DOHH2 (cell line): ENCODE measurements at regions not wholly inside any gene's neighbourhood (a gene's known extent, or its start where the extent isn't known, plus 50 kb on each side); places are given as distances from the start of the nearest gene placed in this dataset.

Source experiments
- EZH2phosphoT487 ChIP-seq: fragments of 200-600 bp; sonication (generic); IDR thresholded peaks from 2 replicates; pipeline ENCODE4 v1.6.1; 2017; ENCODE audit warnings: borderline replicate concordance, mild to moderate bottlenecking, antibody characterized with exemption, low read length, moderate library complexity, mixed read lengths
- TF ChIP-seq, protein P1 (sequence below): fragments of 200-600 bp; sonication (generic); IDR thresholded peaks from one replicate; pipeline ENCODE4 v1.5.1; 2014; ENCODE audit warnings: antibody characterized with exemption, mild to moderate bottlenecking, low read depth, low read length; ENCODE audit not compliant: poor library complexity, severe bottlenecking

DNA sequence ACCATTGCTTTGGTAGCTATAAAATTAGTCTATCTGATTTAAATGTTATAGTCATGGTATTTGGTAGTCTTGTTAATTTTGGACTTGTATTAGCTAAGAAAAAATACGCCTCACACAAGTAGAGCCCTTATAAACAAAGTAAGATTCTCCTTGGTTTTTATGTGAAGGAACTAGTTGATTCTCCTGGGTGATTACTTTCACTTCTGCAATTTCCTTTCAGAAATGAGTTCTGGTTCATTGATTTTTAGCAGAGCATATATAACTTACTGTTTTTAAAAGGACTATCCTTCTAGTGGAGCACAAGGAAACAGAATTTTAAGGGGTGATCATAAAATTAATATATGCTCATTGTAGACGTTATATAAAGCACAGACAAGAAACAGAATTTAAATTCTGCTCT is 120.1 kb downstream of the BACH1 start:
- TF ChIP-seq, protein P1, sequence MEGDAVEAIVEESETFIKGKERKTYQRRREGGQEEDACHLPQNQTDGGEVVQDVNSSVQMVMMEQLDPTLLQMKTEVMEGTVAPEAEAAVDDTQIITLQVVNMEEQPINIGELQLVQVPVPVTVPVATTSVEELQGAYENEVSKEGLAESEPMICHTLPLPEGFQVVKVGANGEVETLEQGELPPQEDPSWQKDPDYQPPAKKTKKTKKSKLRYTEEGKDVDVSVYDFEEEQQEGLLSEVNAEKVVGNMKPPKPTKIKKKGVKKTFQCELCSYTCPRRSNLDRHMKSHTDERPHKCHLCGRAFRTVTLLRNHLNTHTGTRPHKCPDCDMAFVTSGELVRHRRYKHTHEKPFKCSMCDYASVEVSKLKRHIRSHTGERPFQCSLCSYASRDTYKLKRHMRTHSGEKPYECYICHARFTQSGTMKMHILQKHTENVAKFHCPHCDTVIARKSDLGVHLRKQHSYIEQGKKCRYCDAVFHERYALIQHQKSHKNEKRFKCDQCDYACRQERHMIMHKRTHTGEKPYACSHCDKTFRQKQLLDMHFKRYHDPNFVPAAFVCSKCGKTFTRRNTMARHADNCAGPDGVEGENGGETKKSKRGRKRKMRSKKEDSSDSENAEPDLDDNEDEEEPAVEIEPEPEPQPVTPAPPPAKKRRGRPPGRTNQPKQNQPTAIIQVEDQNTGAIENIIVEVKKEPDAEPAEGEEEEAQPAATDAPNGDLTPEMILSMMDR: no peak
- no peak for TF ChIP-seq EZH2phosphoT487
